WTC11 (cell line): ENCODE measurements at regions not wholly inside any gene's neighbourhood (a gene's known extent, or its start where the extent isn't known, plus 50 kb on each side); places are given as distances from the start of the nearest gene placed in this dataset.

Source experiments
- ATAC-seq: fragments of 200-7000 bp; cut with Tn5 transposase; 2 replicates; pipeline ENCODE4 v1.10.0; 2021; ENCODE audit warnings: mild to moderate bottlenecking, moderate library complexity
- CTCF ChIA-PET: fragments of 300-600 bp; sonication (Branson Sonifier 250); formaldehyde crosslinking; loops from one replicate; lab custom pipeline; 2021; ENCODE audit warnings: antibody characterized with exemption; lab: Charles Lee
- POLR2A ChIA-PET: fragments of 350-600 bp; sonication (Branson Sonifier 250); formaldehyde crosslinking; loops from one replicate; lab custom pipeline; 2021; ENCODE audit warnings: antibody characterized with exemption; lab: Charles Lee
- DNase-seq: peaks from one replicate; pipeline ENCODE4 v3.0.0; 2021; ENCODE audit warnings: low spot score
- H3K27ac Mint-ChIP-seq: 2 replicates; pipeline ENCODE4 v1.8.0; 2021; ENCODE audit warnings: mixed read lengths
- H3K27me3 Mint-ChIP-seq: 2 replicates; pipeline ENCODE4 v1.8.0; 2021; ENCODE audit warnings: low read depth, mild to moderate bottlenecking, moderate library complexity, mixed read lengths
- H3K36me3 Mint-ChIP-seq: 2 replicates; pipeline ENCODE4 v1.8.0; 2021; ENCODE audit warnings: mixed read lengths
- H3K4me1 Mint-ChIP-seq: 2 replicates; pipeline ENCODE4 v1.8.0; 2022; ENCODE audit warnings: mixed read lengths
- H3K4me3 Mint-ChIP-seq: 2 replicates; pipeline ENCODE4 v1.8.0; 2021; ENCODE audit warnings: mild to moderate bottlenecking, moderate library complexity, mixed read lengths
- H3K9me3 Mint-ChIP-seq: 2 replicates; pipeline ENCODE4 v1.8.0; 2021; ENCODE audit warnings: mixed read lengths
- AFF4 ChIP-seq: sonication (generic); formaldehyde crosslinking; IDR thresholded peaks from 2 replicates; pipeline ENCODE4 v1.8.1; 2023; ENCODE audit warnings: mild to moderate bottlenecking, missing genetic modification reagents, borderline replicate concordance
- ATF6 ChIP-seq: sonication (generic); formaldehyde crosslinking; IDR thresholded peaks from 2 replicates; pipeline ENCODE4 v1.8.1; 2023; ENCODE audit warnings: mild to moderate bottlenecking, missing genetic modification reagents
- E2F1 ChIP-seq: sonication (generic); formaldehyde crosslinking; IDR thresholded peaks from 2 replicates; pipeline ENCODE4 v1.8.0; 2022; ENCODE audit warnings: mild to moderate bottlenecking, missing genetic modification reagents
- E2F4 ChIP-seq: sonication (generic); formaldehyde crosslinking; IDR thresholded peaks from 2 replicates; pipeline ENCODE4 v1.8.1; 2022; ENCODE audit warnings: low read depth, mild to moderate bottlenecking, moderate library complexity, missing genetic modification reagents, borderline replicate concordance
- E2F5 ChIP-seq: sonication (generic); formaldehyde crosslinking; IDR thresholded peaks from 2 replicates; pipeline ENCODE4 v1.8.1; 2022; ENCODE audit warnings: mild to moderate bottlenecking, moderate library complexity, missing genetic modification reagents
- MAX ChIP-seq: sonication (generic); formaldehyde crosslinking; IDR thresholded peaks from 2 replicates; pipeline ENCODE4 v1.8.0; 2022; ENCODE audit warnings: mild to moderate bottlenecking, missing genetic modification reagents
- NFYB ChIP-seq: sonication (generic); formaldehyde crosslinking; conservative IDR thresholded peaks from 2 replicates; pipeline ENCODE4 v1.8.0; 2022; ENCODE audit warnings: low read depth, missing genetic modification reagents
- TEAD4 ChIP-seq: sonication (generic); formaldehyde crosslinking; IDR thresholded peaks from 2 replicates; pipeline ENCODE4 v1.8.0; 2022; ENCODE audit warnings: mild to moderate bottlenecking, missing genetic modification reagents
- USF1 ChIP-seq: sonication (generic); formaldehyde crosslinking; IDR thresholded peaks from 2 replicates; pipeline ENCODE4 v1.8.0; 2022; ENCODE audit warnings: mild to moderate bottlenecking, missing genetic modification reagents
- ZBTB21 ChIP-seq: sonication (generic); formaldehyde crosslinking; IDR thresholded peaks from 2 replicates; pipeline ENCODE4 v1.8.1; 2023; ENCODE audit warnings: mild to moderate bottlenecking, missing genetic modification reagents, borderline replicate concordance
- ZMAT4 ChIP-seq: fragments of 250-450 bp; sonication (Bioruptor Pico); IDR thresholded peaks from 2 replicates; pipeline ENCODE4 v1.9.0; 2021; ENCODE audit warnings: mild to moderate bottlenecking
- ZNF121 ChIP-seq: sonication (generic); formaldehyde crosslinking; IDR thresholded peaks from 2 replicates; pipeline ENCODE4 v1.8.0; 2023; ENCODE audit warnings: missing genetic modification reagents
- ZNF396 ChIP-seq: fragments of 250-450 bp; sonication (Bioruptor Pico); IDR thresholded peaks from 2 replicates; pipeline ENCODE4 v1.8.0; 2021; ENCODE audit warnings: mild to moderate bottlenecking, moderate library complexity, borderline replicate concordance
- ZNF423 ChIP-seq: fragments of 250-450 bp; sonication (Bioruptor Pico); IDR thresholded peaks from 2 replicates; pipeline ENCODE4 v2.1.2; 2022; ENCODE audit warnings: mild to moderate bottlenecking, moderate library complexity

GRCh38 chr20:52049001-52049731, 142.4 kb downstream of the ZFP64 start:
- Mint-ChIP-seq H3K27me3 (no peaks in the 10 kb centered on the region), H3K27ac (peak overlapping the region; percentile 99), H3K36me3 (no peaks in the 10 kb centered on the region), H3K9me3 (no peaks in the 10 kb centered on the region), H3K4me3 (peak overlapping the region; percentile 59), H3K4me1 (peaks cover 45% of the 10 kb centered on the region)
- no peak for TF ChIP-seq E2F1 (CRISPR knock-in tag)
- TF ChIP-seq MAX (CRISPR knock-in tag): 0 out of 2 replicates have a peak, but pooled peaks have one; percentile 7
- no peak for TF ChIP-seq AFF4 (CRISPR knock-in tag)
- no peak for TF ChIP-seq ZMAT4 (CRISPR knock-in tag)
- TF ChIP-seq E2F4 (CRISPR knock-in tag): no peak
- TF ChIP-seq ZBTB21: no peak
- peak; percentile 78 for ATAC-seq
- ChIA-PET POLR2A (interaction anchor here (0.5 to 1.0 kb wide), 2 partner anchors 247 to 253 kb away, joined by 3 to 4 read pairs; partner anchors contain the start of gene SALL4), CTCF (interaction anchor here (0.7 to 3.7 kb wide), 8 partner anchors 12 to 249 kb away, joined by 3 to 27 read pairs (median 5); partner anchors contain the start of gene SALL4)
- peak; percentile 46 for DNase-seq

GRCh38 chr20:52047811-52048764, 143.5 kb downstream of the ZFP64 start:
- peak overlapping the region; percentile 99 for H3K27ac Mint-ChIP-seq
- DNase-seq (peak; percentile 38), ATAC-seq (peak; percentile 27)
- no peaks in the 10 kb centered on the region for H3K27me3 Mint-ChIP-seq
- no peaks in the 10 kb centered on the region for H3K9me3 Mint-ChIP-seq
- ChIA-PET POLR2A (interaction anchor here (0.5 to 1.0 kb wide), 2 partner anchors 246 to 252 kb away, joined by 3 to 4 read pairs; partner anchors contain the start of gene SALL4), CTCF (interaction anchor here (1.0 to 3.7 kb wide), 7 partner anchors 13 to 248 kb away, joined by 3 to 27 read pairs (median 5); partner anchors contain the start of gene SALL4)
- H3K36me3 Mint-ChIP-seq: no peaks in the 10 kb centered on the region
- H3K4me3 Mint-ChIP-seq: peak overlapping the region; percentile 59
- peaks cover 45% of the 10 kb centered on the region for H3K4me1 Mint-ChIP-seq
- TF ChIP-seq USF1 (CRISPR knock-in tag) (no peak), ATF6 (CRISPR knock-in tag) (no peak), NFYB (CRISPR knock-in tag) (no peak), TEAD4 (CRISPR knock-in tag) (peak; percentile 12; the same call in 1 of the 2 replicates), ZNF396 (CRISPR knock-in tag) (no peak), ZNF423 (CRISPR knock-in tag) (peak; percentile 53; the same call in 1 of the 2 replicates), ZMAT4 (CRISPR knock-in tag) (peak; percentile 92; the same call in 1 of the 2 replicates), E2F5 (no peak), ZNF121 (no peak)
